Cerebellar cortex (tissue), 1 donor: ENCODE measurements at regions not wholly inside any gene's neighbourhood (a gene's known extent, or its start where the extent isn't known, plus 50 kb on each side); places are given as distances from the start of the nearest gene placed in this dataset.
"Not testable (repeated sequence)": the region's sequence is repeated elsewhere in the genome, so short reads cannot be mapped to it uniquely, and the experiment has no call there.

Experiments used
- DNase-seq: peaks from one replicate; pipeline ENCODE4 v3.0.0-alpha.2; 2015; ENCODE audit warnings: low spot score

GRCh38 chr3:39558775-39559306 lies 91.4 kb downstream of the MOBP start:
- DNase-seq: no peak

- DNase-seq: no peak
These were observed 92.1 kb downstream of the MOBP start for GRCh38 chr3:39559543-39559942.

GRCh38 chr3:39568508-39568907 lies 101.0 kb downstream of the MOBP start:
- no peak for DNase-seq

GRCh38 chr3:39569095-39569494 lies 101.6 kb downstream of the MOBP start:
- peak; percentile 5 for DNase-seq

GRCh38 chr3:39573392-39573791 lies 105.9 kb downstream of the MOBP start:
- no peak for DNase-seq

GRCh38 chr3:39577541-39577940 lies 110.1 kb downstream of the MOBP start:
- DNase-seq: no peak

- not testable (repeated sequence) for DNase-seq
These were observed 118.7 kb downstream of the MOBP start for GRCh38 chr3:39586215-39586614.

- no peak for DNase-seq
These were observed 119.6 kb downstream of the MOBP start for GRCh38 chr3:39587113-39587512.

- DNase-seq: no peak
These were observed 123.3 kb downstream of the MOBP start for GRCh38 chr3:39590806-39591205.

- DNase-seq: no peak
These were observed 125.0 kb downstream of the MOBP start for GRCh38 chr3:39592311-39593050.

- no peak for DNase-seq
These were observed 125.9 kb downstream of the MOBP start for GRCh38 chr3:39593341-39593740.

- DNase-seq: no peak
These were observed 133.8 kb downstream of the MOBP start for GRCh38 chr3:39601241-39601640.

- no peak for DNase-seq
These were observed 138.4 kb downstream of the MOBP start for GRCh38 chr3:39605837-39606236.

- DNase-seq: no peak
These were observed 158.7 kb downstream of the MOBP start for GRCh38 chr3:39626198-39626597.

- no peak for DNase-seq
These were observed 163.7 kb downstream of the MOBP start for GRCh38 chr3:39631136-39631535.

GRCh38 chr3:39637807-39638206 lies 170.3 kb downstream of the MOBP start:
- no peak for DNase-seq

GRCh38 chr3:39638301-39638700 lies 170.8 kb downstream of the MOBP start:
- no peak for DNase-seq

- DNase-seq: no peak
These were observed 169.8 kb upstream of the MYRIP start for GRCh38 chr3:39639344-39640236.

- DNase-seq: no peak
These were observed 168.1 kb upstream of the MYRIP start for GRCh38 chr3:39641274-39641673.

- DNase-seq: no peak
These were observed 165.2 kb upstream of the MYRIP start for GRCh38 chr3:39644176-39644575.

- DNase-seq: not testable (repeated sequence)
These were observed 158.2 kb upstream of the MYRIP start for GRCh38 chr3:39651256-39651655.

GRCh38 chr3:39651993-39652739 lies 157.2 kb upstream of the MYRIP start:
- DNase-seq: no peak
